Heart left ventricle (tissue), 16 donors: ENCODE measurements at regions not wholly inside any gene's neighbourhood (a gene's known extent, or its start where the extent isn't known, plus 50 kb on each side); places are given as distances from the start of the nearest gene placed in this dataset.

ENCODE experiments used
- ATAC-seq, 4 donors: fragments of 200-7000 bp; cut with Tn5 transposase; one replicate each; pipeline ENCODE4 v1.9.1; 2020 to 2022; ENCODE audit warnings: moderate library complexity in 4 of 4, mild to moderate bottlenecking in 3 of 4, moderate number of reproducible peaks in 1 of 4
- DNase-seq, 5 donors: peaks; one replicate each; pipeline ENCODE4 v3.0.0-alpha.2; 2020
- H3K27ac ChIP-seq, 12 donors: fragments of 200-600 bp; sonication (generic) in 4 of 12; one replicate each; pipeline versions ENCODE4 v1.5.0 to v1.8.0; 2016 to 2022; ENCODE audit warnings: mild to moderate bottlenecking in 2 of 12
- H3K27me3 ChIP-seq, 9 donors: fragments of 200-600 bp; sonication (generic) in 2 of 9; one replicate each; pipeline versions ENCODE4 v1.5.1 to v1.8.0; 2016 to 2022; ENCODE audit warnings: mild to moderate bottlenecking in 3 of 9
- H3K36me3 ChIP-seq, 9 donors: fragments of 200-600 bp; sonication (generic) in 2 of 9; one replicate each; pipeline versions ENCODE4 v1.5.0 to v1.8.0; 2018 to 2022; ENCODE audit warnings: mild to moderate bottlenecking in 2 of 9
- H3K4me1 ChIP-seq, 12 donors: fragments of 200-600 bp; sonication (generic) in 4 of 12; one replicate each; pipeline versions ENCODE4 v1.5.0 to v1.8.0; 2016 to 2022; ENCODE audit warnings: mild to moderate bottlenecking in 3 of 12
- H3K4me3 ChIP-seq, 12 donors: fragments of 200-600 bp; sonication (generic) in 4 of 12; one replicate each; pipeline versions ENCODE4 v1.5.0 to v1.8.0; 2017 to 2022; ENCODE audit warnings: mild to moderate bottlenecking in 9 of 12, moderate library complexity in 4 of 12
- H3K9me3 ChIP-seq, 12 donors: fragments of 200-600 bp; sonication (generic) in 4 of 12; one replicate each; pipeline versions ENCODE4 v1.5.0 to v1.8.0; 2016 to 2022; ENCODE audit warnings: mild to moderate bottlenecking in 1 of 12
- POLR2A ChIP-seq, 2 donors: fragments of 450-650 bp; IDR thresholded peaks; one replicate each; pipeline ENCODE4 v1.6.1; 2017; ENCODE audit warnings: antibody characterized with exemption in 2 of 2, mild to moderate bottlenecking in 2 of 2, moderate library complexity in 2 of 2
- WGBS, 4 donors: extraction: QIAGEN DNeasy Blood & Tissue Kit in 2 of 4; methylation state at CpG; one replicate each; pipeline versions ENCODE4 v1.1.5 to v1.1.7; 2013 to 2018; 5-methylcytosine and 5-hydroxymethylcytosine counted together
- intact Hi-C, 10 donors: fragments of 100-400 bp; cut with DNase I; formaldehyde crosslinking; loops; one replicate each; pipeline versions ENCODE4 v1.11.1 to v1.14.2; 2022
- TF ChIP-seq, protein P1 (sequence below), 12 donors: fragments of 200-600 bp; sonication (generic) in 4 of 12; IDR thresholded peaks; one replicate each; pipeline versions ENCODE4 v1.5.0 to v1.8.0; 2018 to 2022; ENCODE audit warnings: antibody characterized with exemption in 12 of 12, mild to moderate bottlenecking in 5 of 12
- donor health status: ischemic (EF 13 %, LVEDD 7.1; RV severe dilation, severe dysfunction).
- donor health status: healthy with polysubstance abuse.
- donor health status: DM: no; HTN: yes; CAD: no.
- donor health status: DM: no; HTN: no; CAD: no.
- donor health status: ischemic (EF 25% LVEDD 6.9; RV normal size, moderate dysfunction).
- donor health status: ischemic (EF 25% LVEDD 5.7; RV mildly dilated, moderate dysfunction).
- donor health status: healthy.
- donor health status: DM: yes; HTN: yes; CAD: no.
- donor health status: ischemic (EF 35%, LVEDD 5.7; RV mildly dilated, moderate dysfunction).
- donor health status: nonischemic (EF 11% LVEDD 7.7; RV severe dilation, severe dysfunction).
- donor health status: DM: yes; HTN: yes; CAD: no.
- donor health status: PGD.
- donor health status: ischemic (EF 29% LVEDD 5.4; RV normal size, mild dysfunction).
- donor health status: nonischemic (EF 23%, LVEDD 6.1; RV moderate dilation, normal function).

DNA sequence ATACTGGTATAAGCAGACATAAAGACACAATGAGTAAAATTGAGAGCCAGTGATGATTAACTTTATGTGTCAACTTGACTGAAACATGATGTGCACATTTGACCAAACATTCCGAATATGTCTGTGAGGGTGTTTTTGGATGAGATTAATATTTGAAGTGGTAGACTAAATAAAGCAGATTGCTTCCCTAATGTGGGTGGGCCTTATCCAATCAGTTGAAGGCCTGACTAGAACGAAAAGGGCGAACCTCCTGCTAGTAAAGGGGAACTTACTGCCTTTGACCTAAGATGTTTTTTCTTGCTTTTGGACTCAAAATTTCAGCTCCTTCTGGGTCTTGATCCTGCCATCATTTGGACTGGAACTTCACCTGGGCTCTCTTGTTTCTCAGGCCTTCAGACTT is 1387.7 kb upstream of the CDH6 start:
- 84 to 93% (median 90%) methylated on average over 3 of the region's 3 CpGs for WGBS, 4 donors
- intact Hi-C loops: no loop called here
- TF ChIP-seq, protein P1, sequence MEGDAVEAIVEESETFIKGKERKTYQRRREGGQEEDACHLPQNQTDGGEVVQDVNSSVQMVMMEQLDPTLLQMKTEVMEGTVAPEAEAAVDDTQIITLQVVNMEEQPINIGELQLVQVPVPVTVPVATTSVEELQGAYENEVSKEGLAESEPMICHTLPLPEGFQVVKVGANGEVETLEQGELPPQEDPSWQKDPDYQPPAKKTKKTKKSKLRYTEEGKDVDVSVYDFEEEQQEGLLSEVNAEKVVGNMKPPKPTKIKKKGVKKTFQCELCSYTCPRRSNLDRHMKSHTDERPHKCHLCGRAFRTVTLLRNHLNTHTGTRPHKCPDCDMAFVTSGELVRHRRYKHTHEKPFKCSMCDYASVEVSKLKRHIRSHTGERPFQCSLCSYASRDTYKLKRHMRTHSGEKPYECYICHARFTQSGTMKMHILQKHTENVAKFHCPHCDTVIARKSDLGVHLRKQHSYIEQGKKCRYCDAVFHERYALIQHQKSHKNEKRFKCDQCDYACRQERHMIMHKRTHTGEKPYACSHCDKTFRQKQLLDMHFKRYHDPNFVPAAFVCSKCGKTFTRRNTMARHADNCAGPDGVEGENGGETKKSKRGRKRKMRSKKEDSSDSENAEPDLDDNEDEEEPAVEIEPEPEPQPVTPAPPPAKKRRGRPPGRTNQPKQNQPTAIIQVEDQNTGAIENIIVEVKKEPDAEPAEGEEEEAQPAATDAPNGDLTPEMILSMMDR (IDR thresholded peaks at IDR 0.05): no peak
- TF ChIP-seq POLR2A (IDR thresholded peaks at IDR 0.05): no peak
- Histone ChIP-seq H3K27ac (no peak overlapping the region), H3K36me3 (no peaks in the 10 kb centered on the region), H3K9me3 (peaks cover 0 to 4% (median 0%) of the 10 kb centered on the region in 12 donors), H3K4me3 (no peak overlapping the region), H3K4me1 (no peaks in the 10 kb centered on the region), H3K27me3 (no peaks in the 10 kb centered on the region)
- DNase-seq (no peak), ATAC-seq (no peak)

DNA sequence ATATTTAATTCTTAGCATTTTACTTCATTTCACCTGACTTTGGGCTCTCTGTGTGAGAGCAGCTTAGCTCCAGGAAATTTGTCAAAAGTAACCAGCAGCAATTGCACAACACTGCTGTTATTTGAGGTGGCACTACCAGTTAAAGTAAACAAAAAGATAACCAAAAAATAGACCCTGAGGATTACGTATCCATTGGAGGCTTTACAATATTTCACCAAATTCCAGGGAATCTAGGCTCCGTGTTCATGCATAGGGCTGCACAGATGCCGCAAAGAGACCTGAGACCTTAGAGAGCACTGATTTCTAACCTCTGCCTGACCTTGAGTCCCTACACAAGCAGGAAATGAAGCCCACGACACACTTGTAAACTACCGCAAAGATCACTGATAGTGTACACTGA is 1392.7 kb upstream of the CDH6 start:
- Histone ChIP-seq H3K27ac (no peak overlapping the region), H3K4me3 (no peak overlapping the region), H3K36me3 (no peaks in the 10 kb centered on the region), H3K4me1 (no peaks in the 10 kb centered on the region), H3K9me3 (peaks cover 0 to 5% (median 0%) of the 10 kb centered on the region in 12 donors), H3K27me3 (no peaks in the 10 kb centered on the region)
- intact Hi-C loops: no loop called here
- TF ChIP-seq POLR2A (IDR thresholded peaks at IDR 0.05): no peak
- TF ChIP-seq, protein P1 (IDR thresholded peaks at IDR 0.05): no peak
- ATAC-seq (no peak), DNase-seq (no peak)
- WGBS, 4 donors: 59 to 66% (median 63%) methylated on average over 5 of the region's 5 CpGs

DNA sequence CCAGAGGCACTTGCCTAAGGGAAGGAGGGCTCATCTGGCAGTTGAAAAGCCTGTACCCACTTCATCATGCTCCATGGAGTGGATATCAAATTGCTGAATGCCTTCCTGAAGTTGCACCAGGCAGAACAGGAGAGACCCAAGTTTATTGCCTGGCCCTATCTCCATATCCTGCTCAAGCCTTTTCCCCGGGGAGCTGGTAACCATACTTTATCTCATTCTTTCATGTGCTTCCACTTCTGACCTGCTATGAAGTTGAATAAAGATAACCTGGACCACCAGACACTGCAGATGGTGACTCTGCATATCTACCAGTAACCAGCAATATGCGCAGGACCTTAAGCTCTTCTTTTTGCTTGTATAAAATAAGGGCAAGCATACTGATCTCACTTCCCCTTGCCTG is 1397.5 kb upstream of the CDH6 start:
- Histone ChIP-seq H3K4me3 (no peak overlapping the region), H3K4me1 (no peaks in the 10 kb centered on the region), H3K36me3 (no peaks in the 10 kb centered on the region), H3K9me3 (peaks cover 0 to 5% (median 0%) of the 10 kb centered on the region in 12 donors), H3K27me3 (no peaks in the 10 kb centered on the region), H3K27ac (no peak overlapping the region)
- intact Hi-C loops: no loop called here
- 40 to 52% (median 46%) methylated on average over 2 of the region's 2 CpGs for WGBS, 4 donors
- TF ChIP-seq, protein P1 (IDR thresholded peaks at IDR 0.05): no peak
- no peak for TF ChIP-seq POLR2A (IDR thresholded peaks at IDR 0.05)
- DNase-seq: no peak
- no peak for ATAC-seq

DNA sequence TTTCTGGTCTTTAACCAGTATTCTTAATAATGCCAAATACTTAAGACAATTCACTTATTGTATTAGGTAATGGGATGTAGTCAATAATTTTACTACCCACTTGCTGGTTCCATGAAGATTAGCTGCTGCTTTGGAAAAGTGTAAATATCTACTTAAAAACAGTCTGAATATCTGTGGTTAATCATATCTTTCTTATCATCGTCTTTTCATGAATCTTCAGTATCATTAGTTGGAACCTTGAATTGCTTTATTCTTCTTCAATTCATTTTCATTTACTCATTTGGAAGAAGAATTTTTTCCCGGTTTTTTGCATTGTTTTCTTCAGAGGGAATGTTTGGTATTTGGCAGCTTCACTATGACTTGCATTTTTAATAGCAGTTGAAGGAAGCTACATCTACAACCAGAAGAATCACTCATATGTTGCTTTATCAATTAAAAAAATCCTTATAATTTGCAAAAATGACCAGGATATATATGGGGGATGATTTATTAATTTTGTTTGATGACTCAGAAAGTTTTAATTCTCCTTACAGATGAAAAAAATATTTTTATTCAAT is 1398.3 kb upstream of the CDH6 start:
- H3K36me3 ChIP-seq: no peaks in the 10 kb centered on the region
- TF ChIP-seq POLR2A (IDR thresholded peaks at IDR 0.05): no peak
- WGBS, 4 donors: 52 to 79% (median 72%) methylated on average over 2 of the region's 2 CpGs
- intact Hi-C loops: no loop called here
- H3K9me3 ChIP-seq: peaks cover 0 to 5% (median 0%) of the 10 kb centered on the region in 12 donors
- H3K27ac ChIP-seq: no peak overlapping the region
- H3K4me3 ChIP-seq: no peak overlapping the region
- DNase-seq: no peak
- ATAC-seq: no peak
- H3K4me1 ChIP-seq: no peaks in the 10 kb centered on the region
- no peaks in the 10 kb centered on the region for H3K27me3 ChIP-seq

DNA sequence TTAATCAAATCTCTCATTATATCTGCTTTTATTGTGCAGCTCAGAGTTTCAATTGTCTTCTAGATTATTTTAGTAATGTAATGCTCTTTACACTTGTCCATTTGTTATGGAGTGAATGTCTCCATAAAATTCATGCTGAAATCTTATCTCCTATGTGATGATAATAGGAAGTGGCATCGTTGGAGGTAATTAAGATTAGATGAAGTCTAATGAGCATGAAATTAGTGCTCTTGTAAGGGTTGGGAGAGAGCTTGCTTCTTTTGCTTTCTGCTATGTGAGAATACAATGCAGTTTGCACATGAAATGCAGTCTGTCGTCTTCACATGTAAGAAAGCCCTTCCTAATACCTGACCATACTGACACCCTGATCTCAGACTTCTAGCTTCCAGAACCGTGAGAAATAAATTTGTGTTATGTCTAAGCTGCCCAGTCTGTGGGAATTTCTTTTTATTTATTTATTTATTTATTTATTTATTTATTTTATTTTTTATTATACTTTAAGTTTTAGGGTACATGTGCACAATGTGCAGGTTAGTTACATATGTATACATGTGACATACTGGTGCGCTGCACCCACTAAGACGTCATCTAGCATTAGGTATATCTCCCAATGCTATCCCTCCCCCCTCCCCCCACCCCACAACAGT is 1399.2 kb upstream of the CDH6 start:
- intact Hi-C loops: no loop called here
- Histone ChIP-seq H3K36me3 (no peaks in the 10 kb centered on the region), H3K27me3 (no peaks in the 10 kb centered on the region), H3K9me3 (no peaks in the 10 kb centered on the region), H3K4me3 (no peak overlapping the region), H3K27ac (no peak overlapping the region), H3K4me1 (no peaks in the 10 kb centered on the region)
- 51 to 73% (median 63%) methylated on average over 5 of the region's 5 CpGs for WGBS, 4 donors
- DNase-seq: no peak
- no peak for ATAC-seq
- no peak for TF ChIP-seq POLR2A (IDR thresholded peaks at IDR 0.05)
- TF ChIP-seq, protein P1 (IDR thresholded peaks at IDR 0.05): no peak
